OCI-LY3 (cell line): ENCODE measurements at regions not wholly inside any gene's neighbourhood (a gene's known extent, or its start where the extent isn't known, plus 50 kb on each side); places are given as distances from the start of the nearest gene placed in this dataset.

Experiments used
- H2AFZ ChIP-seq: fragments of 200-600, 300-600 bp; shearing (Covaris generic); 2 replicates; pipeline ENCODE4 v1.6.0; 2014; ENCODE audit warnings: antibody characterized with exemption, low read depth, low read length
- H3K27ac ChIP-seq: fragments of 200-600, 300-600 bp; sonication (generic); 2 replicates; pipeline ENCODE4 v1.5.1; 2014; ENCODE audit warnings: mild to moderate bottlenecking, low read length, moderate library complexity, mixed read lengths
- H3K27me3 ChIP-seq: fragments of 200-600, 300-600 bp; sonication (generic); 2 replicates; pipeline ENCODE4 v1.6.1; 2014; ENCODE audit warnings: low read depth, low read length, mixed read lengths
- H3K36me3 ChIP-seq: fragments of 200-600, 300-600 bp; sonication (generic); replicated peaks from 2 replicates; pipeline ENCODE3; 2014; ENCODE audit warnings: low read depth, low read length, mixed read lengths
- H3K4me1 ChIP-seq: fragments of 300-600, 200-600 bp; sonication (generic); 2 replicates; pipeline ENCODE4 v1.6.1; 2014; ENCODE audit warnings: low read length, mixed read lengths
- H3K4me2 ChIP-seq: fragments of 200-600, 300-600 bp; sonication (generic); 2 replicates; pipeline ENCODE4 v1.6.1; 2014; ENCODE audit warnings: low read length, mixed read lengths
- H3K4me3 ChIP-seq: fragments of 300-600, 200-600 bp; sonication (generic); 2 replicates; pipeline ENCODE4 v1.5.1; 2014; ENCODE audit warnings: antibody characterized with exemption, mild to moderate bottlenecking, low read length, moderate library complexity
- H3K79me2 ChIP-seq: fragments of 300-600, 200-600 bp; shearing (Covaris generic); 2 replicates; pipeline ENCODE4 v1.6.1; 2014; ENCODE audit warnings: mild to moderate bottlenecking, low read length, mixed read lengths
- H3K9ac ChIP-seq: fragments of 300-600, 200-600 bp; shearing (Covaris generic); 2 replicates; pipeline ENCODE4 v1.6.0; 2014; ENCODE audit warnings: mild to moderate bottlenecking, low read length, moderate library complexity
- H3K9me3 ChIP-seq: fragments of 200-600, 300-600 bp; shearing (Covaris generic); 2 replicates; pipeline ENCODE4 v1.6.1; 2014; ENCODE audit warnings: low read length, mixed read lengths; ENCODE audit not compliant: insufficient read depth
- H4K20me1 ChIP-seq: fragments of 200-600, 300-600 bp; sonication (generic); 2 replicates; pipeline ENCODE4 v1.6.1; 2016; ENCODE audit warnings: low read length, mixed read lengths; ENCODE audit not compliant: insufficient read depth
- EZH2phosphoT487 ChIP-seq: fragments of 200-600 bp; shearing (Covaris generic); IDR thresholded peaks from 2 replicates; pipeline ENCODE4 v1.6.1; 2018; ENCODE audit warnings: antibody characterized with exemption, mixed run types, low read depth
- TF ChIP-seq, protein P1 (sequence below): fragments of 200-600, 300-600 bp; sonication (generic); IDR thresholded peaks from 2 replicates; pipeline ENCODE4 v1.5.1; 2014; ENCODE audit warnings: antibody characterized with exemption, low read length, low read depth

DNA sequence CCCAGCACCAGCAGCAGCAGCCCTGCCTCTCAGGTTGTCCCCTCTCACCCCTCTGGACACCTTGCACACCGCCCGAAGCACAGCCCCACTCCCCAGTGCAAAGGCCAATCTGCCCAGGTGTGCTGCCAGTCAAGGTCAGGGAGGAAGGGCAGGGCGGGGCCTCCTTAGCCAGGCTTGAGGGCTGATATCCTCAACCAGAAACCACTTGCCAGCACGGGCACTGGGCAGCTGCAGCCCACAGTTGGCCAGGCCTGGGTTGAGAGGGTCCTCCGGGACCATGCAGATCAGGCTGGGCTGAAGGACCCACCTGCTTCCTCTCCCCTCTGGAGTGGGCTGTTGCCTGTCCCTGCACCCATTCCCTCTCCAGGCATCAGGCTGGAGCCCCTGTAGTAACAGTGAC is 588.3 kb downstream of the NPHP4 start:
- Histone ChIP-seq H2AFZ (no peak overlapping the region), H3K9me3 (no peaks in the 10 kb centered on the region), H3K27ac (no peak overlapping the region), H3K4me1 (no peaks in the 10 kb centered on the region), H4K20me1 (no peaks in the 10 kb centered on the region), H3K4me2 (no peak overlapping the region), H3K27me3 (no peaks in the 10 kb centered on the region), H3K79me2 (no peaks in the 10 kb centered on the region), H3K9ac (no peak overlapping the region), H3K4me3 (no peak overlapping the region), H3K36me3 (no peaks in the 10 kb centered on the region)
- no peak for TF ChIP-seq EZH2phosphoT487
- TF ChIP-seq, protein P1, sequence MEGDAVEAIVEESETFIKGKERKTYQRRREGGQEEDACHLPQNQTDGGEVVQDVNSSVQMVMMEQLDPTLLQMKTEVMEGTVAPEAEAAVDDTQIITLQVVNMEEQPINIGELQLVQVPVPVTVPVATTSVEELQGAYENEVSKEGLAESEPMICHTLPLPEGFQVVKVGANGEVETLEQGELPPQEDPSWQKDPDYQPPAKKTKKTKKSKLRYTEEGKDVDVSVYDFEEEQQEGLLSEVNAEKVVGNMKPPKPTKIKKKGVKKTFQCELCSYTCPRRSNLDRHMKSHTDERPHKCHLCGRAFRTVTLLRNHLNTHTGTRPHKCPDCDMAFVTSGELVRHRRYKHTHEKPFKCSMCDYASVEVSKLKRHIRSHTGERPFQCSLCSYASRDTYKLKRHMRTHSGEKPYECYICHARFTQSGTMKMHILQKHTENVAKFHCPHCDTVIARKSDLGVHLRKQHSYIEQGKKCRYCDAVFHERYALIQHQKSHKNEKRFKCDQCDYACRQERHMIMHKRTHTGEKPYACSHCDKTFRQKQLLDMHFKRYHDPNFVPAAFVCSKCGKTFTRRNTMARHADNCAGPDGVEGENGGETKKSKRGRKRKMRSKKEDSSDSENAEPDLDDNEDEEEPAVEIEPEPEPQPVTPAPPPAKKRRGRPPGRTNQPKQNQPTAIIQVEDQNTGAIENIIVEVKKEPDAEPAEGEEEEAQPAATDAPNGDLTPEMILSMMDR, result no peak

DNA sequence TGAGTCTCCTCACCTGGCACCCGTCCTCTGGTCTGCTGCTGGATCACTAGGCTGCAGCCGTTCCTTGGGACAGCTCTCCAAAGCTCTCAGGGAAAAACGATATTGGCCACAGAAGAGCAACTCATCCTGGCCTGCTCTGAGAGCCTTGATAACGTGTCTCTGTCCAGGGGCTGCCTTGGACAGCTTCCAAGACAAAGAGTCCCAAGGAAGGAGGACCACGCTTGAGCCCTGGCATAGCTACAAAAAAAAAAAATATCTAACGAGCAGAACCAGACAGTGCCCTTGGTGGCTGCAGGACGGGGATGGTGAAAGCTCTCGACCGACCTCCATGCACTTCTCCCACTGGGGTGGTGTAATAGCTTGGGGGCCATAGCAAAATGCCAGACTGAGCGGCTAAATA is 589.6 kb downstream of the NPHP4 start:
- Histone ChIP-seq H3K9ac (no peak overlapping the region), H3K4me1 (no peaks in the 10 kb centered on the region), H3K27me3 (no peaks in the 10 kb centered on the region), H3K27ac (no peak overlapping the region), H3K4me3 (no peak overlapping the region), H3K79me2 (no peaks in the 10 kb centered on the region), H3K4me2 (no peak overlapping the region), H4K20me1 (no peaks in the 10 kb centered on the region), H3K9me3 (no peaks in the 10 kb centered on the region), H3K36me3 (no peaks in the 10 kb centered on the region), H2AFZ (no peak overlapping the region)
- TF ChIP-seq, protein P1, result no peak
- no peak for TF ChIP-seq EZH2phosphoT487

DNA sequence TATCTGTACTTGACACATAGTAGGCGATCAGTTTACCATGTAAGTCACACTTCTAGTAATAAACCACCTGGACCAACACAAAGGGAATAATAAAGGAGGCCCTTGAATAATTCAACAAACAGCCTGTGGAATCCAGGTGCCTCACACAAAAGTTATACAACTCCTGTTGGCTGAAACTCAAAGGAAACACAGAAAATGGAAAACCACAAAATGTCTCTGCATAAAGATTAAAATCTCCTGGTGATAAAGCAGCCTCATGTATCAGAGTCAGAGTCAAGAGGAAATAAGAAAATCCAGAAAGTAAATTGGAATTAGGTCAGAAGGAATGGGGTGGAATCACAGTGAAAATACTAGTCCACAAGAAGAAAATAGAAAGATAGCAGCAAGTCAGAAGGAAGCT is 592.5 kb downstream of the NPHP4 start:
- Histone ChIP-seq H2AFZ (no peak overlapping the region), H3K9me3 (no peaks in the 10 kb centered on the region), H3K4me3 (no peak overlapping the region), H3K27me3 (no peaks in the 10 kb centered on the region), H4K20me1 (no peaks in the 10 kb centered on the region), H3K36me3 (no peaks in the 10 kb centered on the region), H3K4me2 (no peak overlapping the region), H3K9ac (no peak overlapping the region), H3K4me1 (no peaks in the 10 kb centered on the region), H3K27ac (no peak overlapping the region), H3K79me2 (no peaks in the 10 kb centered on the region)
- no peak for TF ChIP-seq EZH2phosphoT487
- TF ChIP-seq, protein P1, result no peak

DNA sequence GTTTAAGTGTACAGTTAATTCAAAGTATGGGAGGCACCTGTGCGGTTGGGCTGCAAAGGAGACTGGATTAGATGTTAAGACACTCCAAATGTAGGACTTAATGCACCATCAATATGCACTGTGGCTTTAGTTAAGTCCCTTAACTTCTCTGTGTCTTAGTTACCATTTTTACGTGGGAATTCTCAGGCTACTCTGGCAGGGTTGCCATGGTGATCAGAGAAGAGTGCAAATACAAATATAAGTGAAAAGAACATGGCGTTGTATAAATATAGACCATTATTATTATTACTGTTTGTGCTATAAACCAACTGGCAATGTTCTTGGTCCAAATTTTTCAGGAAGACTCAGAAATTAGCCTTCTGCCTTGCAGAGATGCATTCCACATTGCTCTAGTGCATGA is 595.6 kb downstream of the NPHP4 start:
- Histone ChIP-seq H3K27me3 (no peaks in the 10 kb centered on the region), H3K4me2 (no peak overlapping the region), H2AFZ (no peak overlapping the region), H3K27ac (no peak overlapping the region), H4K20me1 (no peaks in the 10 kb centered on the region), H3K9ac (no peak overlapping the region), H3K79me2 (no peaks in the 10 kb centered on the region), H3K9me3 (no peaks in the 10 kb centered on the region), H3K4me3 (no peak overlapping the region), H3K36me3 (no peaks in the 10 kb centered on the region), H3K4me1 (no peaks in the 10 kb centered on the region)
- no peak for TF ChIP-seq EZH2phosphoT487

DNA sequence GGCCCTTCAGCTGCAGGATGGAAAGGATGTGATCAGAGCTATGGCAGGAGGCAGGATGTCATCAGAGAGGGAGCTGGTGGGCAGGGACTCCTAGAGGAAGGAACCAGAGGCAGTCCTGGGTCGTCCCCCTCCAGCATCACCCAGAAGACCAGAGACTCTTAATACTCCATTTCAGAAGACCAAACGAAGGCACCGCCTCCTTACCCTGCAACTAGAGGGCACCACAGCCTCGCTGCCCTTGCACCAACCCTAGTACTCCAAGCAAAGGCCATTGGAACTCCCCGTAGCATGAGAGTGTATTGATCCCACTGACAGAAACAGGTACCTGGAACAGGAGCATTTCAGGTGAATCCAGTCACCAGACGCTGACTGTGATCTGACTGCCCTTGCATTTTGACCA is 598.1 kb downstream of the NPHP4 start:
- Histone ChIP-seq H3K4me1 (no peaks in the 10 kb centered on the region), H2AFZ (no peak overlapping the region), H3K79me2 (no peaks in the 10 kb centered on the region), H3K27ac (no peak overlapping the region), H3K9me3 (no peaks in the 10 kb centered on the region), H3K9ac (no peak overlapping the region), H4K20me1 (no peaks in the 10 kb centered on the region), H3K4me3 (no peak overlapping the region), H3K36me3 (no peaks in the 10 kb centered on the region), H3K27me3 (no peaks in the 10 kb centered on the region), H3K4me2 (no peak overlapping the region)
- TF ChIP-seq, protein P1, result no peak
- no peak for TF ChIP-seq EZH2phosphoT487
